HepG2 (cell line): ENCODE measurements at regions not wholly inside any gene's neighbourhood (a gene's known extent, or its start where the extent isn't known, plus 50 kb on each side); places are given as distances from the start of the nearest gene placed in this dataset.

Experiments
- ATAC-seq: fragments of 200-7000 bp; cut with Tn5 transposase; 3 replicates; pipeline ENCODE4 v1.9.1; 2020; ENCODE audit warnings: mild to moderate bottlenecking, moderate library complexity
- BruUV-seq: library from RNA; stranded (reverse); fragments of 400-500 nt; replicated peaks from 2 replicates; lab custom pipeline; 2021; lab: Mats Ljungman, UMichigan
- CTCF ChIA-PET: fragments of 300-600 bp; formaldehyde crosslinking; extraction: SDS; loops from one replicate; lab custom pipeline; 2021; ENCODE audit warnings: low total read pairs, inconsistent platforms, low intra/inter-chr PET ratio; lab: Yijun Ruan, JAX
- POLR2A ChIA-PET: fragments of 350-600 bp; sonication (Branson Sonifier 250); formaldehyde crosslinking; loops from one replicate; lab custom pipeline; 2020; ENCODE audit warnings: antibody characterized with exemption, inconsistent platforms; lab: Yijun Ruan, JAX
- DNase-seq: peaks from one replicate; pipeline ENCODE4 v3.0.0-alpha.2; 2015; ENCODE audit warnings: low spot score
- FAIRE-seq: peaks from 3 replicates; lab custom pipeline; 2011; peaks lifted over from hg19 to GRCh38; lab: Jason Lieb, UNC
- H2AFZ ChIP-seq: one replicate; pipeline ENCODE4 v1.6.1; 2011; ENCODE audit warnings: low read length, inconsistent platforms
- H3K27ac ChIP-seq: fragments of 300-600 bp; 3 replicates; pipeline ENCODE4 v1.8.0; 2011; ENCODE audit warnings: mixed run types, mild to moderate bottlenecking, mixed read lengths, low read length, inconsistent platforms; ENCODE audit not compliant: insufficient read depth; ENCODE audit errors: extremely low read length
- H3K27me3 ChIP-seq, 2 experiments: fragments of 200-600 bp in 1 of 2; 2 replicates in 1 of 2; 3 replicates in 1 of 2; pipeline versions ENCODE4 v1.6.0 to v1.8.0; 2011; ENCODE audit warnings: low read length in 2 of 2, mild to moderate bottlenecking in 2 of 2, moderate library complexity in 2 of 2, inconsistent platforms in 1 of 2; ENCODE audit not compliant: insufficient read depth in 2 of 2, control insufficient read depth in 1 of 2
- H3K36me3 ChIP-seq, 2 experiments: fragments of 200-600 bp in 1 of 2; replicated peaks in 1 of 2; 2 replicates in 1 of 2; 3 replicates in 1 of 2; pipeline versions ENCODE4 v1.5.1 to v1.8.0; 2011; ENCODE audit warnings: low read length in 2 of 2, inconsistent platforms in 1 of 2; ENCODE audit not compliant: insufficient read depth in 2 of 2, control insufficient read depth in 1 of 2
- H3K4me1 ChIP-seq: 2 replicates; pipeline ENCODE4 v1.5.1; 2012; ENCODE audit warnings: low read length, inconsistent platforms; ENCODE audit not compliant: insufficient read depth
- H3K4me2 ChIP-seq: 2 replicates; pipeline ENCODE4 v1.6.0; 2011; ENCODE audit warnings: low read depth, low read length, inconsistent platforms
- H3K4me3 ChIP-seq, 3 experiments: fragments of 200-600 bp in 1 of 3; sonication (generic), shearing (Covaris generic) in 1 of 3; replicated peaks in 1 of 3; 2 replicates each; pipeline ENCODE4 v1.5.1; 2011 to 2016; ENCODE audit warnings: low read length in 3 of 3, inconsistent platforms in 2 of 3, low read depth in 2 of 3, mild to moderate bottlenecking in 2 of 3, control low read depth in 1 of 3, mixed read lengths in 1 of 3; ENCODE audit not compliant: insufficient read depth in 1 of 3
- H3K79me2 ChIP-seq: one replicate; pipeline ENCODE4 v1.6.1; 2011; ENCODE audit warnings: low read length, inconsistent platforms; ENCODE audit not compliant: insufficient read depth
- H3K9ac ChIP-seq: 2 replicates; pipeline ENCODE4 v1.6.0; 2011; ENCODE audit warnings: mild to moderate bottlenecking, low read depth, low read length, inconsistent platforms; ENCODE audit not compliant: insufficient read depth
- H3K9me3 ChIP-seq: 2 replicates; pipeline ENCODE4 v1.5.1; 2012; ENCODE audit warnings: mild to moderate bottlenecking, low read length
- H4K20me1 ChIP-seq: 2 replicates; pipeline ENCODE4 v1.6.0; 2011; ENCODE audit warnings: inconsistent platforms, mild to moderate bottlenecking, low read length, moderate library complexity; ENCODE audit not compliant: insufficient read depth
- CENPT ChIP-seq: sonication (generic); formaldehyde crosslinking; IDR thresholded peaks from 2 replicates; pipeline ENCODE4 v1.8.0; 2022; ENCODE audit warnings: low read depth, mild to moderate bottlenecking, moderate library complexity, missing genetic modification reagents
- IKZF1 ChIP-seq: fragments of 450-650 bp; IDR thresholded peaks from 2 replicates; pipeline ENCODE4 v1.7.1; 2016
- PCBP1 ChIP-seq: fragments of 200-400 bp; formaldehyde crosslinking; IDR thresholded peaks from 2 replicates; pipeline ENCODE4 v1.6.1; 2017; ENCODE audit warnings: mild to moderate bottlenecking, low read depth, low read length, borderline replicate concordance
- POLR2G ChIP-seq: fragments of 200-400 bp; formaldehyde crosslinking; IDR thresholded peaks from 2 replicates; pipeline ENCODE4 v1.6.1; 2018; ENCODE audit warnings: mild to moderate bottlenecking, low read depth, low read length, moderate library complexity
- SIN3A ChIP-seq: IDR thresholded peaks from 2 replicates; pipeline ENCODE4 v1.6.1; 2011; ENCODE audit warnings: low read depth, mild to moderate bottlenecking, control low read depth, low read length, borderline replicate concordance
- SIX1 ChIP-seq: sonication (generic); formaldehyde crosslinking; IDR thresholded peaks from 2 replicates; pipeline ENCODE4 v1.4.0; 2020; ENCODE audit warnings: missing genetic modification reagents, borderline replicate concordance
- SP5 ChIP-seq: IDR thresholded peaks from 2 replicates; pipeline ENCODE4 v1.6.1; 2016; ENCODE audit warnings: low read depth, borderline replicate concordance
- SRF ChIP-seq: IDR thresholded peaks from 2 replicates; pipeline ENCODE4 v1.6.1; 2011; ENCODE audit warnings: mild to moderate bottlenecking, low read depth, low read length, moderate library complexity
- ZNF547 ChIP-seq: sonication (generic); formaldehyde crosslinking; IDR thresholded peaks from 2 replicates; pipeline ENCODE4 v1.5.1; 2020; ENCODE audit warnings: mild to moderate bottlenecking, missing genetic modification reagents
- ZNF549 ChIP-seq: sonication (generic); formaldehyde crosslinking; IDR thresholded peaks from 2 replicates; pipeline ENCODE4 v1.5.0; 2020; ENCODE audit warnings: missing genetic modification reagents
- ZNF605 ChIP-seq: sonication (generic); formaldehyde crosslinking; IDR thresholded peaks from 2 replicates; pipeline ENCODE4 v1.8.0; 2022; ENCODE audit warnings: mild to moderate bottlenecking, missing genetic modification reagents
- WGBS: methylation state at CpG from one replicate; pipeline ENCODE4 v1.1.6; 2017; ENCODE audit warnings: low lambda C conversion rate; 5-methylcytosine and 5-hydroxymethylcytosine counted together
- in situ Hi-C: cut with HindIII; loops from 2 replicates; pipeline ENCODE4 v1.10.0; 2017; ENCODE audit warnings: low pct_unique_long_range_greater_than_20kb; ENCODE audit not compliant: extremely low pct_ligation_motif_present
- intact Hi-C: fragments of 100-400 bp; cut with micrococcal nuclease; formaldehyde crosslinking; loops from one replicate; pipeline ENCODE4 v1.10.0; 2022; ENCODE audit not compliant: unreplicated experiment
- TF ChIP-seq, protein P1 (sequence below): sonication (generic); formaldehyde crosslinking; IDR thresholded peaks from 2 replicates; pipeline ENCODE4 v1.4.0; 2020; ENCODE audit warnings: missing genetic modification reagents, low read depth, mild to moderate bottlenecking, borderline replicate concordance
- TF ChIP-seq, protein P2 (sequence below): sonication (generic); formaldehyde crosslinking; IDR thresholded peaks from 2 replicates; pipeline ENCODE4 v1.4.0; 2020; ENCODE audit warnings: missing genetic modification reagents, borderline replicate concordance
- TF ChIP-seq, protein P3 (sequence below): sonication (generic); formaldehyde crosslinking; IDR thresholded peaks from 2 replicates; pipeline ENCODE4 v1.4.0; 2020; ENCODE audit warnings: mild to moderate bottlenecking, missing genetic modification reagents
- TF ChIP-seq, protein P4 (sequence below): sonication (generic); formaldehyde crosslinking; IDR thresholded peaks from 2 replicates; pipeline ENCODE4 v1.9.0; 2021; ENCODE audit warnings: missing genetic modification reagents, borderline replicate concordance

DNA sequence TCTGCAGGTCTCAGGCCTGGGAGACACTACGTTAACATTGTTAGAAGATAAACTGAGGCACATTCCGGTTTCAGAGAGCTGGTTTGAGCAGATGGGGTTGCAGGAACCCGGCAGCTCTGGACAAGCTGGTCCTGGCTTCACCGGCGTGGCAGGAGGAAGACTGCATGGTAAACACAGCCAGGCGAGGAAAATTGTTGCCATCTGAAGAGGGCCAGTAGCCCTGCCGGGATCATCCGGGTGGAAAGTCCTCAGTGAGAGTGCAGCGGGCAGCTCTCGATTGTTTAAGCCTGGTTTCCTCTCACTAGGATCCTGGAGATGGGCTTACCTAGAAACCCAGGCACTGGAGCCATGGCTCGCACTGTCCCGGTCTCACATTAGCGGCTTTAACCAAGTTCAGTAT is 226.9 kb downstream of the IRX2 start:
- Histone ChIP-seq H3K79me2 (no peaks in the 10 kb centered on the region), H3K36me3 (no peaks in the 10 kb centered on the region), H4K20me1 (no peaks in the 10 kb centered on the region), H3K27me3 (peaks cover 4 to 12% of the 10 kb centered on the region in 2 experiments; a peak in 3 of 5 replicates), H3K9me3 (no peaks in the 10 kb centered on the region), H3K4me3 (no peak overlapping the region), H3K4me1 (no peaks in the 10 kb centered on the region), H3K4me2 (no peak overlapping the region), H3K9ac (no peak overlapping the region), H3K27ac (no peak overlapping the region), H2AFZ (no peak overlapping the region)
- ATAC-seq: no peak
- in situ Hi-C loops (no loop called here), intact Hi-C loops (no loop called here)
- WGBS: 45% methylated on average over 8 of the region's 13 CpGs
- FAIRE-seq: no peak
- BruUV-seq: no TSS peak
- CTCF ChIA-PET: no interaction called here
- DNase-seq: no peak
- POLR2A ChIA-PET: no interaction called here
- TF ChIP-seq ZNF549: no peak
- TF ChIP-seq, protein P1, sequence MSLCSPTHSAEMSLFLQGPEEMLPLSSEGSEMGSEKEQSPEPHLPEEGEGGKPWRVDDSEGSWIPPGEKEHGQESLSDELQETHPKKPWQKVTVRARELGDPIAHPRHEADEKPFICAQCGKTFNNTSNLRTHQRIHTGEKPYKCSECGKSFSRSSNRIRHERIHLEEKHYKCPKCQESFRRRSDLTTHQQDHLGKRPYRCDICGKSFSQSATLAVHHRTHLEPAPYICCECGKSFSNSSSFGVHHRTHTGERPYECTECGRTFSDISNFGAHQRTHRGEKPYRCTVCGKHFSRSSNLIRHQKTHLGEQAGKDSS (CRISPR knock-in tag): no peak
- no peak for TF ChIP-seq ZNF547
- TF ChIP-seq SP5 (CRISPR knock-in tag): no peak
- TF ChIP-seq SRF: no peak
- TF ChIP-seq, protein P2, sequence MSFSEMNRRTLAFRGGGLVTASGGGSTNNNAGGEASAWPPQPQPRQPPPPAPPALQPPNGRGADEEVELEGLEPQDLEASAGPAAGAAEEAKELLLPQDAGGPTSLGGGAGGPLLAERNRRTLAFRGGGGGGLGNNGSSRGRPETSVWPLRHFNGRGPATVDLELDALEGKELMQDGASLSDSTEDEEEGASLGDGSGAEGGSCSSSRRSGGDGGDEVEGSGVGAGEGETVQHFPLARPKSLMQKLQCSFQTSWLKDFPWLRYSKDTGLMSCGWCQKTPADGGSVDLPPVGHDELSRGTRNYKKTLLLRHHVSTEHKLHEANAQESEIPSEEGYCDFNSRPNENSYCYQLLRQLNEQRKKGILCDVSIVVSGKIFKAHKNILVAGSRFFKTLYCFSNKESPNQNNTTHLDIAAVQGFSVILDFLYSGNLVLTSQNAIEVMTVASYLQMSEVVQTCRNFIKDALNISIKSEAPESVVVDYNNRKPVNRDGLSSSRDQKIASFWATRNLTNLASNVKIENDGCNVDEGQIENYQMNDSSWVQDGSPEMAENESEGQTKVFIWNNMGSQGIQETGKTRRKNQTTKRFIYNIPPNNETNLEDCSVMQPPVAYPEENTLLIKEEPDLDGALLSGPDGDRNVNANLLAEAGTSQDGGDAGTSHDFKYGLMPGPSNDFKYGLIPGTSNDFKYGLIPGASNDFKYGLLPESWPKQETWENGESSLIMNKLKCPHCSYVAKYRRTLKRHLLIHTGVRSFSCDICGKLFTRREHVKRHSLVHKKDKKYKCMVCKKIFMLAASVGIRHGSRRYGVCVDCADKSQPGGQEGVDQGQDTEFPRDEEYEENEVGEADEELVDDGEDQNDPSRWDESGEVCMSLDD (CRISPR knock-in tag): no peak
- TF ChIP-seq, protein P3, sequence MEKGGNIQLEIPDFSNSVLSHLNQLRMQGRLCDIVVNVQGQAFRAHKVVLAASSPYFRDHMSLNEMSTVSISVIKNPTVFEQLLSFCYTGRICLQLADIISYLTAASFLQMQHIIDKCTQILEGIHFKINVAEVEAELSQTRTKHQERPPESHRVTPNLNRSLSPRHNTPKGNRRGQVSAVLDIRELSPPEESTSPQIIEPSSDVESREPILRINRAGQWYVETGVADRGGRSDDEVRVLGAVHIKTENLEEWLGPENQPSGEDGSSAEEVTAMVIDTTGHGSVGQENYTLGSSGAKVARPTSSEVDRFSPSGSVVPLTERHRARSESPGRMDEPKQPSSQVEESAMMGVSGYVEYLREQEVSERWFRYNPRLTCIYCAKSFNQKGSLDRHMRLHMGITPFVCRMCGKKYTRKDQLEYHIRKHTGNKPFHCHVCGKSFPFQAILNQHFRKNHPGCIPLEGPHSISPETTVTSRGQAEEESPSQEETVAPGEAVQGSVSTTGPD (CRISPR knock-in tag): no peak
- no peak for TF ChIP-seq POLR2G
- TF ChIP-seq IKZF1: no peak
- TF ChIP-seq SIN3A: no peak
- TF ChIP-seq, protein P4, sequence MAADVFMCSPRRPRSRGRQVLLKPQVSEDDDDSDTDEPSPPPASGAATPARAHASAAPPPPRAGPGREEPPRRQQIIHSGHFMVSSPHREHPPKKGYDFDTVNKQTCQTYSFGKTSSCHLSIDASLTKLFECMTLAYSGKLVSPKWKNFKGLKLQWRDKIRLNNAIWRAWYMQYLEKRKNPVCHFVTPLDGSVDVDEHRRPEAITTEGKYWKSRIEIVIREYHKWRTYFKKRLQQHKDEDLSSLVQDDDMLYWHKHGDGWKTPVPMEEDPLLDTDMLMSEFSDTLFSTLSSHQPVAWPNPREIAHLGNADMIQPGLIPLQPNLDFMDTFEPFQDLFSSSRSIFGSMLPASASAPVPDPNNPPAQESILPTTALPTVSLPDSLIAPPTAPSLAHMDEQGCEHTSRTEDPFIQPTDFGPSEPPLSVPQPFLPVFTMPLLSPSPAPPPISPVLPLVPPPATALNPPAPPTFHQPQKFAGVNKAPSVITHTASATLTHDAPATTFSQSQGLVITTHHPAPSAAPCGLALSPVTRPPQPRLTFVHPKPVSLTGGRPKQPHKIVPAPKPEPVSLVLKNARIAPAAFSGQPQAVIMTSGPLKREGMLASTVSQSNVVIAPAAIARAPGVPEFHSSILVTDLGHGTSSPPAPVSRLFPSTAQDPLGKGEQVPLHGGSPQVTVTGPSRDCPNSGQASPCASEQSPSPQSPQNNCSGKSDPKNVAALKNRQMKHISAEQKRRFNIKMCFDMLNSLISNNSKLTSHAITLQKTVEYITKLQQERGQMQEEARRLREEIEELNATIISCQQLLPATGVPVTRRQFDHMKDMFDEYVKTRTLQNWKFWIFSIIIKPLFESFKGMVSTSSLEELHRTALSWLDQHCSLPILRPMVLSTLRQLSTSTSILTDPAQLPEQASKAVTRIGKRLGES (CRISPR knock-in tag): no peak
- no peak for TF ChIP-seq CENPT (CRISPR knock-in tag)
- no peak for TF ChIP-seq ZNF605 (CRISPR knock-in tag)
- no peak for TF ChIP-seq PCBP1
- no peak for TF ChIP-seq SIX1 (CRISPR knock-in tag)
